HG03175 (cell line): ENCODE measurements at regions not wholly inside any gene's neighbourhood (a gene's known extent, or its start where the extent isn't known, plus 50 kb on each side); places are given as distances from the start of the nearest gene placed in this dataset.

Experiments
- ATAC-seq: cut with Tn5 transposase; IDR thresholded peaks from one replicate; pipeline ENCODE4 v1.9.1; 2021; ENCODE audit warnings: mild to moderate bottlenecking, moderate library complexity; ENCODE audit not compliant: unreplicated experiment

- ATAC-seq = no peak
Measured at GRCh38 chr14:95413289-95414215, 93.8 kb upstream of the CLMN start.

DNA sequence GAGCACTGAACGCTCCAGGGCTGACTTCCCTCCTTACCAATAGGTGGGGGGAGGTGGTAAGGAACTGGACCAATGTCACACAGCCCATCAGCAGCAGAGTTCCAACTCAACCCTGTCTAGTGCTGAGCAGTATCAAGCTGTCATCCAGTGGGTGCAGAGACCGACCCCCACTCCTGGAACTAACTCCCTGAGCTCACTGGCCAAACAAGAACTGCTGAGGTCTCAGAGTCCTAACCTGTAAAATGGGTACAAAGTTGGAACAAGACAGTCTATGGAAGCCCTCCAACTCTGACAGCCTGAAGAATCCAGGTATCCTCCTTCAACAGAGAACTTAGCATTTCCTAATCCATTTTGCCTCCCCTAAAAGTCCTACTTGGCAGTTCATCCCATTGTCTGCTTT lies 91.1 kb upstream of the CLMN start:
- ATAC-seq = no peak

- ATAC-seq = no peak
Measured at GRCh38 chr14:95409477-95410272, 90.0 kb upstream of the CLMN start.

DNA sequence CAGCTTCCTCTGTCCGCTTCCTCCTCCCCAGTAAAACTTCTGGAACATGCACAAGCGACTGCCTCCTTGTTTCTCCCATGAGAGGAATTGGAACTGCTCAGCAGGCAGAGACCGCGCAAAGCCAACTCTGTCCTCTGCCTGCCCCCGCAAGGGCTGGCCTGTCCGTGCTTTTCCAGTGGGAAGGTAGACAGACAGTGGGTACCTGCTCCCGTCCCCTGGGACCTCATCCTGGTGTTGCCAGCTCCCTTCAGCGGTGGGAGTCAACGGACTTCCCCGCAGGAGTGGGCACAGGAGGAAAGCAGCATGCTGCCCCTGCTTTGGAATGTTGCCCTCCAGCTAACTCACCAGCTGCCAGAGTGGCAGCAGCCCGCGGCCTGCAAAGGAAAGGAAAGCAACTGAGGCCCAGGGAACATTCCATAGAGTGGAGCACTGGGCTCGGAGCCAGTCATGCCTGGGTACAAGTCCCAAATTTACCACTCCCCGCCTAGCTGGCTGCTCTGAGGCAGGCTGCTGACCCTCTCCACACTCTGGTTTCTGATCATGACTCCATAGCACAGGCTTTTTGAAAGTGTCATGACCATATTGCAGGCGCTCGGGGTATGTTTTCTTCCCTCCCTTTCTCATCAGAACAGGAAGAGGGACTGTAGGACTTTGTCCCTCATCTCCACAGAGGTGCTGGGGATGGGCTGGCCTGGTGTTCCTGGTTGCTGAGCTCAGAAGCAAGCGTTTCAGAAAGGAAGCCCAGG lies 89.2 kb upstream of the CLMN start:
- ATAC-seq = no peak

DNA sequence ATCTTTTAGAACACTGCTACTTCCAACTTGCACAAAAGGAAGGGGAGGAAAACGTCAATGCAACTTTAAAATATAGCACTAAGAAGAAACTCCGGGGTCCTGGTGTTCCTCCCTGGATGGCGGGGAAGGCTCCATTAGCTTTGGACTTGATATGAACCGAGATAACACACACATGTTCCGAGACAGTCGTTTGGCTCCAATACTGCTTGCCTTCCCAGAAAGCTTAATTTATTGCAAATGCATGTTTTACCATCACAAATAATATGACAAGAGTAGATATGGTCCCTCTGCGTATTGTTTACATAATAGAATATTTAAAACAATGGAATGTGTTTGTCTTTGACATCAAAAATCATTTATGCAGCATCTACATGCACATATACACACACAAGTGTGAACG lies 87.6 kb upstream of the CLMN start:
- no peak for ATAC-seq

- no peak for ATAC-seq
Measured at GRCh38 chr14:95406756-95407277, 87.1 kb upstream of the CLMN start.

GRCh38 chr14:95404583-95404982 lies 84.9 kb upstream of the CLMN start:
- ATAC-seq = no peak

DNA sequence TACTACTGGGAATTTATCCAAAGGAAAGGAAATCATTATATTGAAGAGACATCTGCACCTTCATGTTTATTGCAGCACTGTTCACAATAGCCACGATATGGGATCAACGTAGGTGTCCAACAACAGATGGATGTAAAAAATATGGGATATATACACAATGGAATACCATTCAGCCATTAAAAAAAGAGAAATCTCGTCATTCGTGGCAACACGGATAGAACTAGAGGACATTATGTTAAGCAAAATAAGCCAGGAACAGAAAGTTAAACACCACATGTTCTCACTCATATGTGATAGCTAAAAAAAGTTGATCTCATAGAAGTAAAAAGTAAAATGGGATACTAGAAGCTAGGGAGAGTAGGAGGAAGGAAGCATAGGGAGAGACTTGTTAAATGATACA lies 82.9 kb upstream of the CLMN start:
- no peak for ATAC-seq

- no peak for ATAC-seq
Measured at GRCh38 chr14:95402176-95402575, 82.5 kb upstream of the CLMN start.

DNA sequence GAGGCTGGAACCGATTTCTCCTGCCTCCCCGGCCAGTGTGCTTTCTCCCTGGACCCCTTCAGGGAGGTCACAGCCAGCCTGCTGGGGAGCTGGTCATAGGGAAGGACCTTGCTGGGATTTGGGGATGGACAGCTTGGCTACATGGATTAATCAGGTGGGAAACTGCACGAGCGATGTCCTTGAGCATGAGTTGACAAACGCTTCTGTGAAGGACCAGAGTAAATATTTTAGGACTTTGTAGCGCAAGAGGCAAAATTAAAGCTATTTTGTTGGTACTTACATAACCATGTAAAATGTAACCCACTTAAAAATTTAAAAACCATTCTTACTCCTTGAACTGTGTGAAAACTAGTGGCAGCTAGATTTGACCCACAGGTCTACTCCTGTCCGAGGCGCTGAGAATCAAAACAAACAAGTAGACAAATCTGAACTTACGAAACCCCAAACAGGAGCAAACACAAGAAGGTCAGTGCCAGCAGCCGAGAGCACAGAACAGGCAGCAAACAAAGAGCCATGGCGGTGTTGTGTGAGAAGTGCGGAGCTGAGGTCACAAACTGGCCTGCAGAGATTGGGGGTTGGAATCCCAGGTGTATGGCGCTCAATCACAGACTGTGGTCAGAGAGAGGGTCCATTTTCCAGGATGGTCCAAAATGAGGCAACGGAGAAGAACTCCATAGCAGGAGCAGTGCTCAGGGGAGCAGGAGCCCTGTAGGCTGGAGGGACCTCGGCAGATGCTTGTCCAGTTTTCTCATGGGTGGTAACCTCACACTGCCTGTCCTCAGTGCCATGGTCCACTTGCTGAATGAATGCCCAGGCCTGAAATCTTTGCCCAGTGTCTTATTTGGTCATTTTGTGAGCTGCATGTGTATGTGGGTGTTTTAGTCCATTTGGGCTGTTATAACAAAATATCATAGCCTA lies 79.2 kb upstream of the CLMN start:
- no peak for ATAC-seq

DNA sequence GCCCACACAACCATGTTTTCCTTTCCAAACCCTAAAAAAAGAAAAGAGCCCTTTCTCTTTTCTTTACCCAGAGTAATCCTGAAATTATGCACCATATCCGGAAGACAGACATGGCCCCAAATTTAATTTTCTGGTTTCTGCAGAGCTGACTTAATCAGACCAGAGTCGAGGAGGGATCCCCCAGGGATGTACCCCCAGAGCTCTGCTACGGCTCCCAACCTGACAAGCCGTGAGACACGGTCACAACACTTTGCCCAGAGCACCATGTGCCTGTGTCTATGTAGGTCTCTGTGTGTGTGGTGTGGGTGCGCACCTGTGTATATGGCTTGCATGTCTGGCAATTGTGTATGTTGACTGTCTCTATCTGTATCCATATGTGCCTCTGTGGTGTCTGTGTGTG lies 77.6 kb upstream of the CLMN start:
- ATAC-seq = no peak

GRCh38 chr14:95396221-95396620 lies 76.5 kb upstream of the CLMN start:
- no peak for ATAC-seq

DNA sequence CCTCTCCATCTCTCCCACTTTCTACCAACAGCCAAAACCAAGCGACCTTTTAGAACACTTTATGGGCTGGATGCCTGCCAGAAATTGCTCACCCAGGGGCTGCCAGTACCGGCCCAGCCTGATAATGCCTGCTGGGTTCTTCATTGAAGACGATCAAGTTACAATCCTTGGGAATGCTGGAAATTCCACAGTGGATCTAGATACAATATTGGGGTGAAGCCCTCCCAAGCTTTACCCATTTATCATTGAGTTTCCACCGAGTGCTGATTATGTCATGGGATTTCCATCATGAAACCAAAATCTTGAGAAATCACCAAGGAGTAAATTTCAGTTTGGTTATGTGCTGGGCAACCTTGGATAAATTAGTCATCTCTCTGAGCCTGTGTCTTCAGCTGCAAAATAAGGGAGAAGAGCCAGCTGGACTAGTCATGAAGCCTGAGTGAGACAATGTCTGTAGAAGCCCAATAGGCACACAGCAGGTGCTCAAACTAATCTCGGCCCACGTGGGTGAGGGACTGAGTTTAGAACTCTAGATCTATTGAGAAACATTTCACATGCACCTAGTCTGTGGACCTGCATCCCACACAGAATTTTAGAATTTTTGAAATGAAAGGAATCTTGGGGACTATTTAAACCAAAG lies 75.5 kb upstream of the CLMN start:
- no peak for ATAC-seq

DNA sequence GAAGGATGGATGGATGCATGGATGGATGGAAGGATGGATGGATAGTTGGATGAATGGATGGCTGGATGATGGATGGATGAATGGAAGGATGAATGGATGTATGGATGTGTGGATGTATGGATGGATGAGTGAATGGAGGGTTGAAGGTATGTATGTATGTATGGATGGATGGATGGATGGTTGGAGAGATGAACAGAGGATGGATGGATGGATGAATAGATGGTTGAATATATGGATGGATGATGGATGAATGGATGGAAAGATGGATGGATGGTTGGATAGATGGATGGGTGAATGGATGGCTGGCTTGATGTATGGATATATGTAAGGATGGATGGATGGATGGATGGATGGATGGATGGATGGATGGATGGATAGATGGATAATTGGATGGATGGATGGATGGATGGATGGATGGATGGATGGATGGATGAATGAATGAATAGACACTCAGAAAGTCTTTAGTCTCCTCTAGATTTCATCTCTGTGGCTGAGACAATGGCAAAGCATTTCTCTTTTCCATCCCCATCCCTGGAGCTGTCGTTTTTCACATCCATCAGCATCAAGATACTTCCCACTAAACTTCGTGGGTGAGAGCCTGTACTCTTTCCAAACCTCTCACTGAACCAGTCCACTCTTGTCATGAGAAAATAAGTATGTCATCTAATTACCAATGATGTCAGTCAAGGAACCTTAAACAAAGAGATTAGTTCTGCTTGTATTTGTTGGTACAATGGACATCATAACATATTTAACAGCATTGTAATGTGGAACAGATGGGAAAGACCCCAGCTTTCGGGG lies 74.8 kb upstream of the CLMN start:
- ATAC-seq = no peak

DNA sequence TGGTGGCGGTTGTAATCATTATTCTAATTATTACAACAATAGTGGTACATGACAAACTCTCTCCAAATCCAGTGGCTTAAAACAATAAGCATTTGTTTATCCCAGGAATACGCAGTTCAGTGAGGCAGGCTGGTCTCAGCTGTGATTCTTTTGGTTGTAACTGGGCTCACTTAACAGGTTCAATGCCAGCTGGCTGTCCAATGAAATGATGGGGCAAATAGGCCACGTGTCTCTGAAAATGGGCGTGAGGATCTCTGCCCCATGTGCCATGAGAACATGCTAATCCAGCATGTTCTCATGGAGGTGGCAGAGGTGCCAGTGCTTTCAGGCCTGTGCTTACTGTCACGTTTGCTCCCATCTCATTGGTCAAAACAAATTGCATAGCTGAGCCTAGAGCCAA lies 73.1 kb upstream of the CLMN start:
- no peak for ATAC-seq

DNA sequence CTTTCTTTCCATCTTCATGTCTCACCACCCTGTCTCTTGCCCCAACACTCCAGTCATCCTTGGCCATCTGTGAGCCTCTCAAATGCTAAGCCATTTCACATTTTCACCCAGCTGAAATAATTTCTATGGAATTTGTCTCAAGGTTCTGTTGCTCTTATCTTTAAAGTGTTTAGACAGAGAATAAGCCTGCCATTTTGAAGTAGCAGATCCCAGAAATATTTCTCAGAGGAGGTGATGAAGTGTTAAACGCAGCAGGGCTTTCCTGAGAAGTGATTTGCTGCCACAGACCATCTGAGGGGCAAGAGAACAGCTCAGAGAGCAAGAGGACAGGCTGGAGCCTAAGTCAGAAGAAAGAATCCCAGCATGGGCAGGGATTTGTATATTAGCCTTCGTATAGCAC lies 71.6 kb upstream of the CLMN start:
- ATAC-seq = no peak

GRCh38 chr14:95389471-95390011 lies 69.8 kb upstream of the CLMN start:
- no peak for ATAC-seq

- no peak for ATAC-seq
Measured at GRCh38 chr14:95388699-95389098, 69.0 kb upstream of the CLMN start.
